IMR-90 (cell line): ENCODE measurements at regions not wholly inside any gene's neighbourhood (a gene's known extent, or its start where the extent isn't known, plus 50 kb on each side); places are given as distances from the start of the nearest gene placed in this dataset.

Experiments
- ATAC-seq: fragments of 200-7000 bp; cut with Tn5 transposase; 2 replicates; pipeline ENCODE4 v1.9.1; 2020; ENCODE audit warnings: low read depth, mild to moderate bottlenecking, moderate library complexity
- BruUV-seq: library from RNA; stranded (reverse); fragments of 400-500 nt; replicated peaks from 2 replicates; lab custom pipeline; 2021; lab: Mats Ljungman, UMichigan
- CTCF ChIA-PET: fragments of 300-600 bp; formaldehyde crosslinking; extraction: SDS; loops from one replicate; lab custom pipeline; 2021; ENCODE audit warnings: antibody characterized with exemption; lab: Yijun Ruan, JAX
- POLR2A ChIA-PET: fragments of 300-600 bp; sonication (Branson Sonifier 250); formaldehyde crosslinking; loops from one replicate; lab custom pipeline; 2022; ENCODE audit warnings: antibody characterized with exemption; ENCODE audit not compliant: unreplicated experiment; lab: Charles Lee
- DNase-seq: peaks from one replicate; pipeline ENCODE4 v3.0.0; 2013
- H2AFZ ChIP-seq: replicated peaks from 2 replicates; pipeline ENCODE3; 2013; ENCODE audit warnings: low read length, mild to moderate bottlenecking; ENCODE audit not compliant: poor library complexity
- H2AK5ac ChIP-seq: 2 replicates; pipeline ENCODE4 v1.6.1; 2013; ENCODE audit warnings: low read depth, low read length, inconsistent platforms
- H2AK9ac ChIP-seq: replicated peaks from 2 replicates; pipeline ENCODE3; 2013; ENCODE audit warnings: mild to moderate bottlenecking, low read depth, low read length, moderate library complexity; ENCODE audit not compliant: poor library complexity
- H2BK120ac ChIP-seq: 2 replicates; pipeline ENCODE4 v1.6.1; 2013; ENCODE audit warnings: low read depth, low read length, inconsistent platforms
- H2BK15ac ChIP-seq: 3 replicates; pipeline ENCODE4 v1.6.1; 2013; ENCODE audit warnings: low read depth, low read length, inconsistent platforms
- H2BK20ac ChIP-seq: 2 replicates; pipeline ENCODE4 v1.6.1; 2013; ENCODE audit warnings: low read depth, mild to moderate bottlenecking, inconsistent platforms, low read length, moderate library complexity
- H2BK5ac ChIP-seq: 2 replicates; pipeline ENCODE4 v1.6.1; 2013; ENCODE audit warnings: mild to moderate bottlenecking, low read depth, low read length, inconsistent platforms; ENCODE audit not compliant: poor library complexity, severe bottlenecking
- H3K14ac ChIP-seq: replicated peaks from 2 replicates; pipeline ENCODE4 v1.6.1; 2013; ENCODE audit warnings: low read depth, low read length, inconsistent platforms
- H3K18ac ChIP-seq: 2 replicates; pipeline ENCODE4 v1.6.1; 2013; ENCODE audit warnings: low read depth, low read length, control low read depth
- H3K23ac ChIP-seq: 2 replicates; pipeline ENCODE4 v1.6.1; 2013; ENCODE audit warnings: low read depth, low read length, inconsistent platforms
- H3K27ac ChIP-seq: 2 replicates; pipeline ENCODE4 v1.5.1; 2013; ENCODE audit warnings: mild to moderate bottlenecking, control low read depth, low read length; ENCODE audit not compliant: insufficient read depth
- H3K27me3 ChIP-seq: 2 replicates; pipeline ENCODE4 v1.6.1; 2013; ENCODE audit warnings: low read length; ENCODE audit not compliant: control insufficient read depth, insufficient read depth
- H3K36me3 ChIP-seq: 2 replicates; pipeline ENCODE4 v1.6.1; 2013; ENCODE audit warnings: low read length, mixed read lengths; ENCODE audit not compliant: control insufficient read depth, insufficient read depth
- H3K4ac ChIP-seq: 2 replicates; pipeline ENCODE4 v1.6.1; 2013; ENCODE audit warnings: low read depth, low read length, inconsistent platforms
- H3K4me1 ChIP-seq: 2 replicates; pipeline ENCODE4 v1.6.1; 2013; ENCODE audit warnings: low read length, mixed read lengths; ENCODE audit not compliant: control insufficient read depth, insufficient read depth
- H3K4me2 ChIP-seq: 2 replicates; pipeline ENCODE4 v1.6.1; 2013; ENCODE audit warnings: low read depth, mild to moderate bottlenecking, control low read depth, low read length, moderate library complexity
- H3K4me3 ChIP-seq: 2 replicates; pipeline ENCODE4 v1.5.1; 2013; ENCODE audit warnings: low read depth, mild to moderate bottlenecking, control low read depth, low read length, moderate library complexity; ENCODE audit not compliant: insufficient read depth
- H3K56ac ChIP-seq: 2 replicates; pipeline ENCODE4 v1.6.1; 2013; ENCODE audit warnings: low read length, inconsistent platforms; ENCODE audit not compliant: insufficient read depth; ENCODE audit errors: extremely low read depth
- H3K79me1 ChIP-seq, 2 experiments: 2 replicates each; pipeline ENCODE4 v1.6.1; 2013; ENCODE audit warnings: low read length in 2 of 2, inconsistent platforms in 1 of 2, low read depth in 1 of 2
- H3K9ac ChIP-seq: 2 replicates; pipeline ENCODE4 v1.6.1; 2013; ENCODE audit warnings: low read depth, low read length, control low read depth
- H3K9me1 ChIP-seq: 2 replicates; pipeline ENCODE4 v1.6.1; 2013; ENCODE audit warnings: low read length, inconsistent platforms; ENCODE audit not compliant: insufficient read depth
- H3K9me3 ChIP-seq: 2 replicates; pipeline ENCODE4 v1.6.1; 2013; ENCODE audit warnings: low read length; ENCODE audit not compliant: control insufficient read depth, insufficient read depth
- H4K20me1 ChIP-seq: 2 replicates; pipeline ENCODE4 v1.6.1; 2013; ENCODE audit warnings: low read length, inconsistent platforms; ENCODE audit not compliant: insufficient read depth
- H4K5ac ChIP-seq: 2 replicates; pipeline ENCODE4 v1.6.1; 2013; ENCODE audit warnings: mild to moderate bottlenecking, low read depth, low read length, control low read depth
- H4K8ac ChIP-seq, 2 experiments: 2 replicates each; pipeline ENCODE4 v1.6.1; 2013; ENCODE audit warnings: low read depth in 2 of 2, low read length in 2 of 2, control low read depth in 1 of 2, inconsistent platforms in 1 of 2
- H4K91ac ChIP-seq: 2 replicates; pipeline ENCODE4 v1.6.1; 2013; ENCODE audit warnings: low read depth, low read length, inconsistent platforms; ENCODE audit not compliant: insufficient read depth
- FOS ChIP-seq: fragments of 150-350 bp; IDR thresholded peaks from 2 replicates; pipeline ENCODE4 v1.6.1; 2016; ENCODE audit warnings: low read depth, low read length
- POLR2A ChIP-seq: IDR thresholded peaks from 2 replicates; pipeline ENCODE4 v1.6.1; 2012; ENCODE audit warnings: mild to moderate bottlenecking, low read depth, low read length
- RFX5 ChIP-seq: IDR thresholded peaks from 2 replicates; pipeline ENCODE4 v1.8.0; 2012; ENCODE audit warnings: low read depth, mild to moderate bottlenecking, low read length, moderate library complexity
- SMC3 ChIP-seq: fragments of 150-350 bp; IDR thresholded peaks from 2 replicates; pipeline ENCODE4 v1.6.1; 2016; ENCODE audit warnings: low read depth, mild to moderate bottlenecking, antibody characterized with exemption, low read length, moderate library complexity
- WGBS, 2 experiments: methylation state at CpG; one replicate each; pipeline versions ENCODE4 v1.1.5 to v1.1.7; 2013; ENCODE audit warnings: missing lambda C conversion rate in 2 of 2; ENCODE audit not compliant: insufficient read length in 1 of 2; ENCODE audit errors: extremely low coverage in 2 of 2; 5-methylcytosine and 5-hydroxymethylcytosine counted together
- dilution Hi-C: fragments of 300-500 bp; cut with HindIII; formaldehyde crosslinking; loops from one replicate; pipeline ENCODE4 v1.14.3; 2018; ENCODE audit warnings: low sequenced_read_pairs; ENCODE audit not compliant: unreplicated experiment
- in situ Hi-C: fragments of 300-500 bp; cut with MboI; formaldehyde crosslinking; loops from 3 replicates; pipeline ENCODE4 v1.14.3; 2019; ENCODE audit warnings: low sequenced_read_pairs, inconsistent platforms, mixed read lengths
- intact Hi-C: fragments of 100-400 bp; cut with micrococcal nuclease; formaldehyde crosslinking; loops from 2 replicates; pipeline ENCODE4 v1.10.0; 2022
- TF ChIP-seq, protein P1 (sequence below): fragments of 150-350 bp; IDR thresholded peaks from 2 replicates; pipeline ENCODE4 v1.6.1; 2017; ENCODE audit warnings: mild to moderate bottlenecking, antibody characterized with exemption, low read length, low read depth

DNA sequence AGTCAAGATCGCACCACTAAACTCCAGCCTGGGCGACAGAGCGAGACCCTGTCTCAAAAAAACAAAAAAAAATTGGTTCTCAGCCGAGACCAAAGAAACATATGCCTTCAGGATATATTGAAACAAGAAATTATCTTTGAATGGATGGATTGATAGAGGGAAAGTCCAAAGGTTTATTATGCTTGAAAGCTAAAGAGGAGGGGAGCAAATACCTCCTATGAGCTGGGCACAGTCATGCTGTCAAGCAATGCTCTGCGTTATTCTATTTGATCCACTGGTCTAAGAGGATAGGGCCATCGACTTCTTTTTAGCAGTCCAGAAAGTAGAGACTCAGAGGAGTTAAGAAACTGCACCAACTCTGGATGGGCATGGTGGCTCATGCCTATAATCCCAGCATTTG lies 85.9 kb upstream of the SLC34A2 start:
- no peak for TF ChIP-seq FOS
- TF ChIP-seq POLR2A: no peak
- no peak for TF ChIP-seq RFX5
- TF ChIP-seq, protein P1, sequence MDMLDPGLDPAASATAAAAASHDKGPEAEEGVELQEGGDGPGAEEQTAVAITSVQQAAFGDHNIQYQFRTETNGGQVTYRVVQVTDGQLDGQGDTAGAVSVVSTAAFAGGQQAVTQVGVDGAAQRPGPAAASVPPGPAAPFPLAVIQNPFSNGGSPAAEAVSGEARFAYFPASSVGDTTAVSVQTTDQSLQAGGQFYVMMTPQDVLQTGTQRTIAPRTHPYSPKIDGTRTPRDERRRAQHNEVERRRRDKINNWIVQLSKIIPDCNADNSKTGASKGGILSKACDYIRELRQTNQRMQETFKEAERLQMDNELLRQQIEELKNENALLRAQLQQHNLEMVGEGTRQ: no peak
- TF ChIP-seq SMC3: no peak
- H2AK5ac ChIP-seq: no peak overlapping the region
- ChIA-PET POLR2A (no interaction called here), CTCF (no interaction called here)
- H3K79me1 ChIP-seq: no peaks in the 10 kb centered on the region
- DNase-seq (no peak), ATAC-seq (no peak)
- H3K4me1 ChIP-seq: no peaks in the 10 kb centered on the region
- H4K5ac ChIP-seq: no peak overlapping the region
- H3K14ac ChIP-seq: no peak overlapping the region
- intact Hi-C loops: no loop called here
- H3K23ac ChIP-seq: no peak overlapping the region
- no peak overlapping the region for H2BK20ac ChIP-seq
- H3K56ac ChIP-seq: no peak overlapping the region
- H2BK120ac ChIP-seq: no peak overlapping the region
- dilution Hi-C loops: no loop called here
- no peak overlapping the region for H2AK9ac ChIP-seq
- H3K9me3 ChIP-seq: no peaks in the 10 kb centered on the region
- H2BK5ac ChIP-seq: no peak overlapping the region
- in situ Hi-C loops: no loop called here
- no peak overlapping the region for H3K18ac ChIP-seq
- H3K4ac ChIP-seq: no peak overlapping the region
- H2AFZ ChIP-seq: no peak overlapping the region
- no peak overlapping the region for H3K27ac ChIP-seq
- no peak overlapping the region for H4K91ac ChIP-seq
- H2BK15ac ChIP-seq: no peak overlapping the region
- no TSS peak for BruUV-seq
- no peak overlapping the region for H3K9ac ChIP-seq
- H3K27me3 ChIP-seq: no peaks in the 10 kb centered on the region
- no peaks in the 10 kb centered on the region for H3K36me3 ChIP-seq
- WGBS, 2 experiments: 83% methylated on average over 3 of the region's 6 CpGs; no CpG with 5 or more reads in 1 of the 2 experiments
- H4K20me1 ChIP-seq: no peaks in the 10 kb centered on the region
- no peak overlapping the region for H3K4me2 ChIP-seq
- no peak overlapping the region for H3K4me3 ChIP-seq
- H3K9me1 ChIP-seq: no peaks in the 10 kb centered on the region
- H4K8ac ChIP-seq: no peak overlapping the region
